HG02884 (cell line): ENCODE measurements at regions not wholly inside any gene's neighbourhood (a gene's known extent, or its start where the extent isn't known, plus 50 kb on each side); places are given as distances from the start of the nearest gene placed in this dataset.

ENCODE experiments used
- ATAC-seq: cut with Tn5 transposase; IDR thresholded peaks from one replicate; pipeline ENCODE4 v1.9.1; 2021; ENCODE audit warnings: mild to moderate bottlenecking, moderate library complexity; ENCODE audit not compliant: unreplicated experiment

GRCh38 chr4:108291137-108291536, 122.4 kb upstream of the LEF1 start:
- no peak for ATAC-seq

GRCh38 chr4:108287834-108288413, 119.2 kb upstream of the LEF1 start:
- ATAC-seq = no peak

- ATAC-seq = no peak
These were observed 111.3 kb upstream of the LEF1 start for GRCh38 chr4:108280072-108280471.

GRCh38 chr4:108276690-108277089, 108.0 kb upstream of the LEF1 start:
- no peak for ATAC-seq

GRCh38 chr4:108272986-108273385, 104.3 kb upstream of the LEF1 start:
- no peak for ATAC-seq

- no peak for ATAC-seq
These were observed 103.8 kb upstream of the LEF1 start for GRCh38 chr4:108272561-108272960.

- ATAC-seq = no peak
These were observed 103.3 kb upstream of the LEF1 start for GRCh38 chr4:108272046-108272445.

- no peak for ATAC-seq
These were observed 102.0 kb upstream of the LEF1 start for GRCh38 chr4:108270466-108271450.

GRCh38 chr4:108264693-108265092, 96.0 kb upstream of the LEF1 start:
- ATAC-seq = no peak

GRCh38 chr4:108263057-108263456, 94.3 kb upstream of the LEF1 start:
- no peak for ATAC-seq

- ATAC-seq = no peak
These were observed 92.3 kb upstream of the LEF1 start for GRCh38 chr4:108261026-108261425.

GRCh38 chr4:108256538-108256937, 87.8 kb upstream of the LEF1 start:
- ATAC-seq = no peak

- no peak for ATAC-seq
These were observed 86.5 kb upstream of the LEF1 start for GRCh38 chr4:108255203-108255747.

- ATAC-seq = no peak
These were observed 80.7 kb upstream of the LEF1 start for GRCh38 chr4:108249397-108249796.

- ATAC-seq = no peak
These were observed 78.8 kb upstream of the LEF1 start for GRCh38 chr4:108247387-108248049.

- no peak for ATAC-seq
These were observed 75.9 kb upstream of the LEF1 start for GRCh38 chr4:108244606-108245005.

GRCh38 chr4:108240366-108240765, 71.6 kb upstream of the LEF1 start:
- no peak for ATAC-seq

GRCh38 chr4:108237693-108238092, 69.0 kb upstream of the LEF1 start:
- no peak for ATAC-seq

GRCh38 chr4:108236264-108236663, 67.5 kb upstream of the LEF1 start:
- ATAC-seq = no peak

- ATAC-seq = no peak
These were observed 59.2 kb upstream of the LEF1 start for GRCh38 chr4:108227923-108228322.

- ATAC-seq = no peak
These were observed 55.9 kb upstream of the LEF1 start for GRCh38 chr4:108224611-108225053.
